ENCODE measurements at regions not wholly inside any gene's neighbourhood (a gene's known extent, or its start where the extent isn't known, plus 50 kb on each side); places are given as distances from the start of the nearest gene placed in this dataset.

DNA sequence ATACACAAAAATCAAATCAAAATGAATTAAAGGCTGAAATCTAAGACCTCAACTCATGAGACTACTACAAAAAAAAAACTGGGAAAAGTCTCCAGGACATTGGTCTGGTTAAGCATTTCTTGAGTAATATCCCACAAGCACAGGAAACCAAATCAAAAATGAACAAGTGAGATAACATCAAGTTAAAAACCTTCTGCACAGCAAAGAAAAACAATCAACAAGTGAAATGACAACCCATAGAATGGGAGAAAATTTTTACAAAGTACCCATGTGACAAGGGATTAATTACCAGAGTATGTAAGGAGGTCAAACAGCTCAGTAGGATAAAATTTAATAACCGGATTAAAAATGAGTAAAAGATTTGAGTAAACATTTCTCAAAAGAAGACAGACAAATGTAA lies 338.7 kb downstream of the SLC16A7 start:
- TF ChIP-seq, protein P1, sequence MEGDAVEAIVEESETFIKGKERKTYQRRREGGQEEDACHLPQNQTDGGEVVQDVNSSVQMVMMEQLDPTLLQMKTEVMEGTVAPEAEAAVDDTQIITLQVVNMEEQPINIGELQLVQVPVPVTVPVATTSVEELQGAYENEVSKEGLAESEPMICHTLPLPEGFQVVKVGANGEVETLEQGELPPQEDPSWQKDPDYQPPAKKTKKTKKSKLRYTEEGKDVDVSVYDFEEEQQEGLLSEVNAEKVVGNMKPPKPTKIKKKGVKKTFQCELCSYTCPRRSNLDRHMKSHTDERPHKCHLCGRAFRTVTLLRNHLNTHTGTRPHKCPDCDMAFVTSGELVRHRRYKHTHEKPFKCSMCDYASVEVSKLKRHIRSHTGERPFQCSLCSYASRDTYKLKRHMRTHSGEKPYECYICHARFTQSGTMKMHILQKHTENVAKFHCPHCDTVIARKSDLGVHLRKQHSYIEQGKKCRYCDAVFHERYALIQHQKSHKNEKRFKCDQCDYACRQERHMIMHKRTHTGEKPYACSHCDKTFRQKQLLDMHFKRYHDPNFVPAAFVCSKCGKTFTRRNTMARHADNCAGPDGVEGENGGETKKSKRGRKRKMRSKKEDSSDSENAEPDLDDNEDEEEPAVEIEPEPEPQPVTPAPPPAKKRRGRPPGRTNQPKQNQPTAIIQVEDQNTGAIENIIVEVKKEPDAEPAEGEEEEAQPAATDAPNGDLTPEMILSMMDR (IDR thresholded peaks at IDR 0.05) = no peak
- TF ChIP-seq EP300 (IDR thresholded peaks at IDR 0.05) (no peak), POLR2A (IDR thresholded peaks at IDR 0.05) (no peak)

All from sigmoid colon (tissue), 4 donors.